Thyroid gland (tissue), 4 donors: ENCODE measurements at regions not wholly inside any gene's neighbourhood (a gene's known extent, or its start where the extent isn't known, plus 50 kb on each side); places are given as distances from the start of the nearest gene placed in this dataset.

ENCODE experiments used
- DNase-seq, 2 donors: peaks; one replicate each; pipeline ENCODE4 v3.0.0-alpha.2; 2019
- H3K27ac ChIP-seq, 3 donors: fragments of 200-600 bp; sonication (generic); 1 replicate in 2 of 3; 2 replicates in 1 of 3; pipeline ENCODE4 v1.5.1; 2016 to 2019; ENCODE audit warnings: mild to moderate bottlenecking in 1 of 3, moderate library complexity in 1 of 3
- H3K27me3 ChIP-seq: fragments of 200-600 bp; sonication (generic); one replicate; pipeline ENCODE4 v1.5.1; 2019
- H3K36me3 ChIP-seq, 2 donors: fragments of 200-600 bp; sonication (generic); one replicate each; pipeline ENCODE4 v1.5.1; 2016 to 2019
- H3K4me1 ChIP-seq, 2 donors: fragments of 200-600 bp; sonication (generic); one replicate each; pipeline ENCODE4 v1.5.1; 2017 to 2019
- H3K4me3 ChIP-seq, 3 donors: fragments of 200-600 bp; sonication (generic); replicated peaks in 1 of 3; 1 replicate in 2 of 3; 2 replicates in 1 of 3; pipeline ENCODE4 v1.5.1; 2016; ENCODE audit warnings: mild to moderate bottlenecking in 1 of 3
- H3K9me3 ChIP-seq: fragments of 200-600 bp; sonication (generic); one replicate; pipeline ENCODE4 v1.5.1; 2017
- POLR2A ChIP-seq, 2 donors: fragments of 450-650 bp; IDR thresholded peaks; one replicate each; pipeline ENCODE4 v1.6.1; 2017; ENCODE audit warnings: antibody characterized with exemption in 2 of 2, mild to moderate bottlenecking in 2 of 2, moderate library complexity in 1 of 2
- WGBS, 2 donors: methylation state at CpG; one replicate each; pipeline ENCODE4 v1.1.5; 2017; 5-methylcytosine and 5-hydroxymethylcytosine counted together
- intact Hi-C: fragments of 100-400 bp; cut with DNase I; formaldehyde crosslinking; loops from one replicate; pipeline ENCODE4 v1.15.1; 2023
- TF ChIP-seq, protein P1 (sequence below), 6 experiments: fragments of 200-600 bp in 3 of 6; fragments of 450-650 bp in 3 of 6; sonication (generic) in 3 of 6; IDR thresholded peaks; one replicate each; pipeline ENCODE4 v1.5.1; 2016 to 2019; ENCODE audit warnings: antibody characterized with exemption in 6 of 6, mild to moderate bottlenecking in 2 of 6, inconsistent platforms in 1 of 6, moderate library complexity in 1 of 6

- Histone ChIP-seq H3K4me1 (peaks cover 0 to 15% of the 10 kb centered on the region in 2 donors), H3K36me3 (no peaks in the 10 kb centered on the region), H3K9me3 (no peaks in the 10 kb centered on the region), H3K27ac (no peak overlapping the region), H3K4me3 (no peak overlapping the region), H3K27me3 (no peaks in the 10 kb centered on the region)
- DNase-seq = no peak
- no peak for TF ChIP-seq POLR2A (IDR thresholded peaks at IDR 0.05)
- TF ChIP-seq, protein P1, sequence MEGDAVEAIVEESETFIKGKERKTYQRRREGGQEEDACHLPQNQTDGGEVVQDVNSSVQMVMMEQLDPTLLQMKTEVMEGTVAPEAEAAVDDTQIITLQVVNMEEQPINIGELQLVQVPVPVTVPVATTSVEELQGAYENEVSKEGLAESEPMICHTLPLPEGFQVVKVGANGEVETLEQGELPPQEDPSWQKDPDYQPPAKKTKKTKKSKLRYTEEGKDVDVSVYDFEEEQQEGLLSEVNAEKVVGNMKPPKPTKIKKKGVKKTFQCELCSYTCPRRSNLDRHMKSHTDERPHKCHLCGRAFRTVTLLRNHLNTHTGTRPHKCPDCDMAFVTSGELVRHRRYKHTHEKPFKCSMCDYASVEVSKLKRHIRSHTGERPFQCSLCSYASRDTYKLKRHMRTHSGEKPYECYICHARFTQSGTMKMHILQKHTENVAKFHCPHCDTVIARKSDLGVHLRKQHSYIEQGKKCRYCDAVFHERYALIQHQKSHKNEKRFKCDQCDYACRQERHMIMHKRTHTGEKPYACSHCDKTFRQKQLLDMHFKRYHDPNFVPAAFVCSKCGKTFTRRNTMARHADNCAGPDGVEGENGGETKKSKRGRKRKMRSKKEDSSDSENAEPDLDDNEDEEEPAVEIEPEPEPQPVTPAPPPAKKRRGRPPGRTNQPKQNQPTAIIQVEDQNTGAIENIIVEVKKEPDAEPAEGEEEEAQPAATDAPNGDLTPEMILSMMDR (IDR thresholded peaks at IDR 0.05) = no peak
- 49 to 50% methylated on average over 2 of the region's 2 CpGs for WGBS, 2 donors
- intact Hi-C loops = no loop called here
Observed at GRCh38 chr20:23254505-23254904, 96.1 kb upstream of the NXT1 start.

DNA sequence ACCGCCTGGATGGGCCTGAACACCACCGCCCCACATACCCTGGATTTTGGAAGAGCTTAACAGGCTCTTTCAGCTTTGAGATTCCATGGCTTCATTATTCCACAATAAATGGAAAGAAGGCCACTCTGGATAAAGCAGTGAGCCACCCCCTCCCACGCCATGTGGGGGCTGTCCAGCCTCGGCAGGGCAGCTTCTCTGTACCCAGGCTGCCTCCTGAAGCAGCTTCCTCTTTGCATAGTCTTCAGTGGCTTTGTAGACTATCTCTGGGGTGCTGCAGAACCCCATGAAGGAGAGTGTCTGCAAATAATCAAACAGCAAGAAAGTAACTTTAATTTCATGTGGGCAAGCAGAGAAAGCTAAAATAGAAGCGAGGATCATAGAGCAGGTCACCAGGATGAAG, 96.6 kb upstream of the NXT1 start:
- H3K4me3 ChIP-seq = no peak overlapping the region
- WGBS, 2 donors = 77 to 84% methylated on average over 5 of the region's 5 CpGs
- TF ChIP-seq, protein P1 (IDR thresholded peaks at IDR 0.05) = no peak
- no peak for TF ChIP-seq POLR2A (IDR thresholded peaks at IDR 0.05)
- no peak overlapping the region for H3K27ac ChIP-seq
- intact Hi-C loops = no loop called here
- H3K9me3 ChIP-seq = no peaks in the 10 kb centered on the region
- H3K27me3 ChIP-seq = no peaks in the 10 kb centered on the region
- no peak for DNase-seq
- no peaks in the 10 kb centered on the region for H3K36me3 ChIP-seq
- peaks cover 0 to 15% of the 10 kb centered on the region in 2 donors for H3K4me1 ChIP-seq

DNA sequence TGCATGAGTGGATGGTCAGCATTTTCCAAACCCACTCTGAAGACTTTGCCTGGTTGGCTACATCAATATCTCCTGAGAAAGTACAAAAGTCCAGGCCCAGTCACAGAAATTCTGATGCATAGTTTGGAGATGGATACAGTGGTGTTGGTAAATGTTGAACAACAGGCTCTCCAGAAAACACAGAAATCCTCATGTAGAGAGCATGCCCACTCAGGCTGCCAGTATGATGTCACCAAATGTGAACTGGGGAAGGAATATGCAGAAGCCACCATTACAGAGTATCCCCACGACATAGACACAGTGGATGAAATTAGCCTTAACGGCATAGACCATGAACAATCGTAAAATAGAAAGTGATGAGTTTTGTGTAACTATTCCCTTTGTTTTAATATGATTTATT, 97.1 kb upstream of the NXT1 start:
- Histone ChIP-seq H3K27ac (no peak overlapping the region), H3K36me3 (no peaks in the 10 kb centered on the region), H3K9me3 (no peaks in the 10 kb centered on the region), H3K27me3 (no peaks in the 10 kb centered on the region), H3K4me1 (peaks cover 0 to 15% of the 10 kb centered on the region in 2 donors), H3K4me3 (no peak overlapping the region)
- TF ChIP-seq, protein P1 (IDR thresholded peaks at IDR 0.05) = no peak
- no peak for TF ChIP-seq POLR2A (IDR thresholded peaks at IDR 0.05)
- DNase-seq = no peak
- intact Hi-C loops = no loop called here
- WGBS, 2 donors = 89 to 95% methylated on average over 3 of the region's 3 CpGs

GRCh38 chr20:23251779-23252178, 98.8 kb upstream of the NXT1 start:
- H3K27ac ChIP-seq = no peak overlapping the region
- DNase-seq = no peak
- no peaks in the 10 kb centered on the region for H3K36me3 ChIP-seq
- TF ChIP-seq POLR2A (IDR thresholded peaks at IDR 0.05) = no peak
- TF ChIP-seq, protein P1 (IDR thresholded peaks at IDR 0.05) = no peak
- H3K4me1 ChIP-seq = peaks cover 0 to 6% of the 10 kb centered on the region in 2 donors
- H3K27me3 ChIP-seq = no peaks in the 10 kb centered on the region
- intact Hi-C loops = no loop called here
- WGBS, 2 donors = 92 to 94% methylated on average over 6 of the region's 6 CpGs
- no peak overlapping the region for H3K4me3 ChIP-seq
- no peaks in the 10 kb centered on the region for H3K9me3 ChIP-seq

GRCh38 chr20:23249541-23249940, 101.0 kb upstream of the NXT1 start:
- no peak for DNase-seq
- H3K9me3 ChIP-seq = no peaks in the 10 kb centered on the region

More at GRCh38 chr20:23249541-23249940, 101.0 kb upstream of the NXT1 start:
- no peak for TF ChIP-seq POLR2A (IDR thresholded peaks at IDR 0.05)
- TF ChIP-seq, protein P1 (IDR thresholded peaks at IDR 0.05) = no peak
- WGBS, 2 donors = 70 to 74% methylated on average over 4 of the region's 4 CpGs
- Histone ChIP-seq H3K4me1 (peaks cover 0 to 5% of the 10 kb centered on the region in 2 donors), H3K36me3 (no peaks in the 10 kb centered on the region), H3K27ac (no peak overlapping the region), H3K4me3 (no peak overlapping the region), H3K27me3 (no peaks in the 10 kb centered on the region)
- intact Hi-C loops = no loop called here
